Osteoblast (primary cell): ENCODE measurements at regions not wholly inside any gene's neighbourhood (a gene's known extent, or its start where the extent isn't known, plus 50 kb on each side); places are given as distances from the start of the nearest gene placed in this dataset.

Experiments used
- DNase-seq: peaks from one replicate; pipeline ENCODE4 v3.0.0; 2011; ENCODE audit warnings: low spot score, mixed read lengths; ENCODE audit not compliant: insufficient read length; ENCODE audit errors: missing footprints
- H2AFZ ChIP-seq: 2 replicates; pipeline ENCODE4 v1.6.0; 2011; ENCODE audit warnings: mild to moderate bottlenecking, low read length
- H3K27ac ChIP-seq: 2 replicates; pipeline ENCODE4 v1.5.1; 2011; ENCODE audit warnings: mild to moderate bottlenecking, low read depth, low read length, moderate library complexity
- H3K27me3 ChIP-seq: 2 replicates; pipeline ENCODE4 v1.6.0; 2012; ENCODE audit warnings: mild to moderate bottlenecking, control low read depth, inconsistent platforms, low read length, moderate library complexity; ENCODE audit not compliant: insufficient read depth
- H3K36me3 ChIP-seq: 2 replicates; pipeline ENCODE4 v1.5.1; 2011; ENCODE audit warnings: mild to moderate bottlenecking, low read length, control low read depth, moderate library complexity; ENCODE audit not compliant: insufficient read depth
- H3K4me1 ChIP-seq: 2 replicates; pipeline ENCODE4 v1.5.1; 2011; ENCODE audit warnings: mild to moderate bottlenecking, low read length, control low read depth, moderate library complexity; ENCODE audit not compliant: insufficient read depth
- H3K4me2 ChIP-seq: 2 replicates; pipeline ENCODE4 v1.6.0; 2011; ENCODE audit warnings: mild to moderate bottlenecking, low read length; ENCODE audit not compliant: insufficient read depth
- H3K4me3 ChIP-seq: fragments of 200-600 bp; sonication (generic); 3 replicates; pipeline ENCODE4 v1.5.1; 2012; ENCODE audit warnings: mild to moderate bottlenecking, low read length, inconsistent platforms; ENCODE audit not compliant: insufficient read depth
- H3K79me2 ChIP-seq: 2 replicates; pipeline ENCODE4 v1.6.0; 2012; ENCODE audit warnings: mild to moderate bottlenecking, low read length, control low read depth, inconsistent platforms; ENCODE audit not compliant: insufficient read depth
- H3K9me3 ChIP-seq: 2 replicates; pipeline ENCODE4 v1.5.1; 2011; ENCODE audit warnings: low read depth, low read length, control low read depth
- H4K20me1 ChIP-seq: 2 replicates; pipeline ENCODE4 v1.6.0; 2012; ENCODE audit warnings: mild to moderate bottlenecking, low read length, control low read depth; ENCODE audit not compliant: insufficient read depth
- CTCF ChIP-seq: IDR thresholded peaks from 2 replicates; pipeline ENCODE4 v1.5.1; 2011; ENCODE audit warnings: mild to moderate bottlenecking, low read depth, low read length, moderate library complexity; ENCODE audit errors: extremely low read depth

- Histone ChIP-seq H3K4me2 (no peak overlapping the region), H3K27me3 (no peaks in the 10 kb centered on the region), H4K20me1 (no peaks in the 10 kb centered on the region), H3K4me3 (no peak overlapping the region), H3K79me2 (no peaks in the 10 kb centered on the region), H3K36me3 (no peaks in the 10 kb centered on the region), H3K27ac (no peak overlapping the region), H3K9me3 (peaks cover 3% of the 10 kb centered on the region), H2AFZ (peak overlapping the region; percentile 32), H3K4me1 (peaks cover 12% of the 10 kb centered on the region)
- TF ChIP-seq CTCF: no peak
- no peak for DNase-seq
Measured at GRCh38 chr6:84976526-84977362, 212.3 kb upstream of the TBX18 start.

- TF ChIP-seq CTCF: no peak
- Histone ChIP-seq H3K4me1 (peaks cover 12% of the 10 kb centered on the region), H3K36me3 (no peaks in the 10 kb centered on the region), H3K27ac (no peak overlapping the region), H3K27me3 (no peaks in the 10 kb centered on the region), H4K20me1 (no peaks in the 10 kb centered on the region), H3K79me2 (no peaks in the 10 kb centered on the region), H3K4me2 (no peak overlapping the region), H2AFZ (no peak overlapping the region), H3K4me3 (no peak overlapping the region), H3K9me3 (peaks cover 3% of the 10 kb centered on the region)
- DNase-seq: no peak
Measured at GRCh38 chr6:84975316-84975715, 210.9 kb upstream of the TBX18 start.

- peaks cover 7% of the 10 kb centered on the region for H3K4me1 ChIP-seq
- no peak for TF ChIP-seq CTCF
- no peaks in the 10 kb centered on the region for H3K36me3 ChIP-seq
- no peak for DNase-seq
- no peak overlapping the region for H3K27ac ChIP-seq
- no peak overlapping the region for H3K4me2 ChIP-seq
- no peaks in the 10 kb centered on the region for H4K20me1 ChIP-seq
- no peaks in the 10 kb centered on the region for H3K79me2 ChIP-seq
- H2AFZ ChIP-seq: no peak overlapping the region
- H3K27me3 ChIP-seq: no peaks in the 10 kb centered on the region
- H3K4me3 ChIP-seq: no peak overlapping the region
- H3K9me3 ChIP-seq: peaks cover 3% of the 10 kb centered on the region
Measured at GRCh38 chr6:84973606-84974005, 209.2 kb upstream of the TBX18 start.

GRCh38 chr6:84967965-84968364 lies 203.6 kb upstream of the TBX18 start:
- no peaks in the 10 kb centered on the region for H4K20me1 ChIP-seq
- H3K36me3 ChIP-seq: no peaks in the 10 kb centered on the region
- no peak overlapping the region for H2AFZ ChIP-seq
- TF ChIP-seq CTCF: no peak
- peaks cover 6% of the 10 kb centered on the region for H3K9me3 ChIP-seq
- H3K4me3 ChIP-seq: no peak overlapping the region
- H3K27me3 ChIP-seq: no peaks in the 10 kb centered on the region
- no peaks in the 10 kb centered on the region for H3K79me2 ChIP-seq
- no peak overlapping the region for H3K27ac ChIP-seq
- H3K4me2 ChIP-seq: no peak overlapping the region
- H3K4me1 ChIP-seq: no peaks in the 10 kb centered on the region
- no peak for DNase-seq
